GM12878 (cell line): ENCODE measurements at regions not wholly inside any gene's neighbourhood (a gene's known extent, or its start where the extent isn't known, plus 50 kb on each side); places are given as distances from the start of the nearest gene placed in this dataset.

ENCODE experiments used
- ATAC-seq: fragments of 200-7000 bp; cut with Tn5 transposase; 3 replicates; pipeline ENCODE4 v1.9.1; 2020; ENCODE audit warnings: mild to moderate bottlenecking, moderate library complexity
- BruUV-seq: library from RNA; stranded (reverse); fragments of 400-500 nt; replicated peaks from 2 replicates; lab custom pipeline; 2021; lab: Mats Ljungman, UMichigan
- CTCF ChIA-PET: fragments of 300-600 bp; sonication (Branson Sonifier 250); formaldehyde crosslinking; extraction: SDS; loops from one replicate; lab custom pipeline; 2021; ENCODE audit warnings: inconsistent platforms; lab: Yijun Ruan, JAX
- POLR2A ChIA-PET: fragments of 350-600 bp; formaldehyde crosslinking; extraction: SDS; loops from one replicate; lab custom pipeline; 2021; ENCODE audit warnings: inconsistent platforms; lab: Charles Lee
- RAD21 ChIA-PET: fragments of 300-600 bp; sonication (Branson Sonifier 250); formaldehyde crosslinking; loops from one replicate; lab custom pipeline; 2023; ENCODE audit warnings: antibody characterized with exemption; ENCODE audit not compliant: unreplicated experiment; lab: Charles Lee
- SMC1A ChIA-PET: fragments of 300-600 bp; sonication (Branson Sonifier 250); formaldehyde crosslinking; loops from one replicate; lab custom pipeline; 2023; ENCODE audit not compliant: unreplicated experiment, uncharacterized antibody; lab: Charles Lee
- DNase-seq: peaks from one replicate; pipeline ENCODE4 v3.0.0-alpha.2; 2011; ENCODE audit warnings: low read depth, low spot score
- FAIRE-seq: peaks from 3 replicates; lab custom pipeline; 2011; peaks lifted over from hg19 to GRCh38; lab: Jason Lieb, UNC
- H2AFZ ChIP-seq: 2 replicates; pipeline ENCODE4 v1.6.0; 2011; ENCODE audit warnings: low read depth, low read length, control low read depth; ENCODE audit not compliant: control insufficient read depth
- H3K27ac ChIP-seq: 2 replicates; pipeline ENCODE4 v1.5.1; 2011; ENCODE audit warnings: control low read depth; ENCODE audit not compliant: control insufficient read depth, insufficient read depth
- H3K27me3 ChIP-seq, 2 experiments: replicated peaks in 1 of 2; 2 replicates each; pipeline versions ENCODE4 v1.6.0 to v1.6.1; 2011; ENCODE audit warnings: low read length in 1 of 2; ENCODE audit not compliant: control insufficient read depth in 2 of 2, insufficient read depth in 2 of 2
- H3K36me3 ChIP-seq, 2 experiments: 2 replicates each; pipeline ENCODE4 v1.5.1; 2011; ENCODE audit warnings: low read length in 1 of 2; ENCODE audit not compliant: control insufficient read depth in 2 of 2, insufficient read depth in 2 of 2
- H3K4me1 ChIP-seq: 2 replicates; pipeline ENCODE4 v1.6.1; 2011; ENCODE audit warnings: mild to moderate bottlenecking, low read length, moderate library complexity, mixed read lengths; ENCODE audit not compliant: control insufficient read depth, insufficient read depth
- H3K4me2 ChIP-seq: 2 replicates; pipeline ENCODE4 v1.6.0; 2011; ENCODE audit warnings: control low read depth; ENCODE audit not compliant: control insufficient read depth, insufficient read depth
- H3K4me3 ChIP-seq: fragments of 200-600 bp; sonication (generic); 2 replicates; pipeline ENCODE4 v1.5.1; 2016
- H3K79me2 ChIP-seq: 2 replicates; pipeline ENCODE4 v1.6.0; 2011; ENCODE audit warnings: low read length; ENCODE audit not compliant: control insufficient read depth, insufficient read depth
- H3K9ac ChIP-seq: 2 replicates; pipeline ENCODE4 v1.8.0; 2011; ENCODE audit warnings: low read length, control low read depth, mixed read lengths; ENCODE audit not compliant: control insufficient read depth, insufficient read depth
- H3K9me3 ChIP-seq: replicated peaks from 3 replicates; pipeline ENCODE4 v1.5.1; 2011; ENCODE audit warnings: mild to moderate bottlenecking, low read length; ENCODE audit not compliant: control insufficient read depth, insufficient read depth
- H4K20me1 ChIP-seq: 2 replicates; pipeline ENCODE4 v1.6.0; 2011; ENCODE audit not compliant: control insufficient read depth, insufficient read depth
- ATF7 ChIP-seq: fragments of 450-650 bp; IDR thresholded peaks from 2 replicates; pipeline ENCODE4 v1.6.1; 2016; ENCODE audit warnings: low read depth, mild to moderate bottlenecking
- BCL11A ChIP-seq: IDR thresholded peaks from 2 replicates; pipeline ENCODE4 v1.6.1; 2011; ENCODE audit warnings: low read depth, low read length
- E2F4 ChIP-seq: IDR thresholded peaks from 2 replicates; pipeline ENCODE4 v1.6.1; 2012; ENCODE audit warnings: low read depth, low read length, improper control_type of control experiment
- HCFC1 ChIP-seq: fragments of 150-350 bp; IDR thresholded peaks from 2 replicates; pipeline ENCODE4 v1.6.1; 2014; ENCODE audit warnings: low read length
- MLLT1 ChIP-seq: fragments of 450-650 bp; IDR thresholded peaks from 2 replicates; pipeline ENCODE4 v1.6.1; 2016; ENCODE audit warnings: mild to moderate bottlenecking
- MYC ChIP-seq: IDR thresholded peaks from 2 replicates; pipeline ENCODE4 v1.6.1; 2011; ENCODE audit warnings: mild to moderate bottlenecking, low read length, moderate library complexity, inconsistent platforms; ENCODE audit not compliant: insufficient read depth, insufficient replicate concordance, insufficient read length, severe bottlenecking
- POLR2A ChIP-seq: IDR thresholded peaks from 2 replicates; pipeline ENCODE4 v1.6.1; 2011; ENCODE audit warnings: low read depth, mild to moderate bottlenecking, low read length
- POU2F2 ChIP-seq: IDR thresholded peaks from 3 replicates; pipeline ENCODE4 v1.6.1; 2011; ENCODE audit warnings: low read depth, mild to moderate bottlenecking, low read length, borderline replicate concordance
- STAT1 ChIP-seq: fragments of 450-650 bp; conservative IDR thresholded peaks from 2 replicates; pipeline ENCODE4 v1.6.1; 2014; ENCODE audit warnings: antibody characterized with exemption, mild to moderate bottlenecking
- TCF12 ChIP-seq: IDR thresholded peaks from 2 replicates; pipeline ENCODE4 v1.6.1; 2011; ENCODE audit warnings: low read depth, mild to moderate bottlenecking, low read length
- USF1 ChIP-seq: IDR thresholded peaks from 2 replicates; pipeline ENCODE4 v1.6.1; 2011; ENCODE audit warnings: borderline replicate concordance, low read depth, mild to moderate bottlenecking, moderate library complexity, mixed read lengths, low read length; ENCODE audit not compliant: insufficient read depth; ENCODE audit errors: extremely low read length
- YBX1 ChIP-seq: fragments of 450-650 bp; IDR thresholded peaks from 2 replicates; pipeline ENCODE4 v1.6.1; 2016; ENCODE audit warnings: antibody characterized with exemption
- WGBS: methylation state at CpG from one replicate; pipeline ENCODE4 v1.1.6; 2016; ENCODE audit warnings: low lambda C conversion rate; ENCODE audit not compliant: insufficient replicate concordance, insufficient coverage; ENCODE audit errors: missing lambda C conversion rate; 5-methylcytosine and 5-hydroxymethylcytosine counted together
- in situ Hi-C: fragments of 300-500 bp; cut with MboI; formaldehyde crosslinking; loops from 9 replicates; pipeline ENCODE4 v1.14.3; 2018; ENCODE audit warnings: mixed read lengths
- intact Hi-C: fragments of 100-400 bp; cut with micrococcal nuclease; formaldehyde crosslinking; loops from one replicate; pipeline ENCODE4 v1.14.2; 2022; ENCODE audit not compliant: unreplicated experiment
- TF ChIP-seq, protein P1 (sequence below): IDR thresholded peaks from 2 replicates; pipeline ENCODE4 v1.6.1; 2012; ENCODE audit warnings: low read length, inconsistent platforms
- TF ChIP-seq, protein P2 (sequence below): IDR thresholded peaks from 2 replicates; pipeline ENCODE4 v1.6.1; 2011; ENCODE audit warnings: low read depth, low read length, improper control_type of control experiment, borderline replicate concordance
- TF ChIP-seq, protein P3 (sequence below): fragments of 450-650 bp; IDR thresholded peaks from 2 replicates; pipeline ENCODE4 v1.6.1; 2017; ENCODE audit warnings: mild to moderate bottlenecking

DNA sequence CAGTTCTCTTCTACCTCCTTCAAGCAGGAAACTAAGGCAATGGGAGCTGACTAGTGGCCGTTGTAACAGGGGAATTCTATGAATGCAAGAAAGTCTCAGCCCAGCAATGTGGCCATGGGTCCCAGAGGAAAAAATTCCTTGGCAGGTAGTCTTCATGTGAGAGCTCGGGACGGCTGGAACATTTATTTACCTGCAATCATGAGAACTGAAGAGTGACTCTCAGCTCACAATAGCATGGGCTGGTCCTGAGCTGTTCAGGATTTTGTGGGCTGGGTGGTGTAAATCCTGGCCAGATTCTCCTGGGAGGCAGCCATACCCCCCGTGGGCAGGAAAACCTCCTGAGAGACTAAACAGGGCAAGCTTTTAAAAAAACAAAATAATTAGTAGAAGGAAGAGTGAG lies 330.3 kb upstream of the CTNNB1 start:
- RAD21 ChIA-PET: interaction anchor here (0.6 kb wide), 1 partner anchor 225 kb away, joined by 3 read pairs; no protein-coding TSS in a partner anchor
- no peak overlapping the region for H3K27ac ChIP-seq
- H3K4me2 ChIP-seq: no peak overlapping the region
- intact Hi-C loops: no loop called here
- SMC1A ChIA-PET: no interaction called here
- 6% methylated on average over 4 of the region's 4 CpGs for WGBS
- TF ChIP-seq MLLT1: no peak
- TF ChIP-seq BCL11A: no peak
- TF ChIP-seq YBX1: no peak
- no peak for TF ChIP-seq STAT1
- TF ChIP-seq ATF7: no peak
- TF ChIP-seq, protein P1, sequence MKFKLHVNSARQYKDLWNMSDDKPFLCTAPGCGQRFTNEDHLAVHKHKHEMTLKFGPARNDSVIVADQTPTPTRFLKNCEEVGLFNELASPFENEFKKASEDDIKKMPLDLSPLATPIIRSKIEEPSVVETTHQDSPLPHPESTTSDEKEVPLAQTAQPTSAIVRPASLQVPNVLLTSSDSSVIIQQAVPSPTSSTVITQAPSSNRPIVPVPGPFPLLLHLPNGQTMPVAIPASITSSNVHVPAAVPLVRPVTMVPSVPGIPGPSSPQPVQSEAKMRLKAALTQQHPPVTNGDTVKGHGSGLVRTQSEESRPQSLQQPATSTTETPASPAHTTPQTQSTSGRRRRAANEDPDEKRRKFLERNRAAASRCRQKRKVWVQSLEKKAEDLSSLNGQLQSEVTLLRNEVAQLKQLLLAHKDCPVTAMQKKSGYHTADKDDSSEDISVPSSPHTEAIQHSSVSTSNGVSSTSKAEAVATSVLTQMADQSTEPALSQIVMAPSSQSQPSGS: no peak
- TF ChIP-seq TCF12: no peak
- no peak for TF ChIP-seq USF1
- TF ChIP-seq, protein P2, sequence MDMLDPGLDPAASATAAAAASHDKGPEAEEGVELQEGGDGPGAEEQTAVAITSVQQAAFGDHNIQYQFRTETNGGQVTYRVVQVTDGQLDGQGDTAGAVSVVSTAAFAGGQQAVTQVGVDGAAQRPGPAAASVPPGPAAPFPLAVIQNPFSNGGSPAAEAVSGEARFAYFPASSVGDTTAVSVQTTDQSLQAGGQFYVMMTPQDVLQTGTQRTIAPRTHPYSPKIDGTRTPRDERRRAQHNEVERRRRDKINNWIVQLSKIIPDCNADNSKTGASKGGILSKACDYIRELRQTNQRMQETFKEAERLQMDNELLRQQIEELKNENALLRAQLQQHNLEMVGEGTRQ: no peak
- TF ChIP-seq E2F4: no peak
- TF ChIP-seq POU2F2: no peak
- TF ChIP-seq POLR2A: no peak
- TF ChIP-seq, protein P3, sequence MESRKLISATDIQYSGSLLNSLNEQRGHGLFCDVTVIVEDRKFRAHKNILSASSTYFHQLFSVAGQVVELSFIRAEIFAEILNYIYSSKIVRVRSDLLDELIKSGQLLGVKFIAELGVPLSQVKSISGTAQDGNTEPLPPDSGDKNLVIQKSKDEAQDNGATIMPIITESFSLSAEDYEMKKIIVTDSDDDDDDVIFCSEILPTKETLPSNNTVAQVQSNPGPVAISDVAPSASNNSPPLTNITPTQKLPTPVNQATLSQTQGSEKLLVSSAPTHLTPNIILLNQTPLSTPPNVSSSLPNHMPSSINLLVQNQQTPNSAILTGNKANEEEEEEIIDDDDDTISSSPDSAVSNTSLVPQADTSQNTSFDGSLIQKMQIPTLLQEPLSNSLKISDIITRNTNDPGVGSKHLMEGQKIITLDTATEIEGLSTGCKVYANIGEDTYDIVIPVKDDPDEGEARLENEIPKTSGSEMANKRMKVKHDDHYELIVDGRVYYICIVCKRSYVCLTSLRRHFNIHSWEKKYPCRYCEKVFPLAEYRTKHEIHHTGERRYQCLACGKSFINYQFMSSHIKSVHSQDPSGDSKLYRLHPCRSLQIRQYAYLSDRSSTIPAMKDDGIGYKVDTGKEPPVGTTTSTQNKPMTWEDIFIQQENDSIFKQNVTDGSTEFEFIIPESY: no peak
- TF ChIP-seq MYC: no peak
- TF ChIP-seq HCFC1: no peak
- POLR2A ChIA-PET: no interaction called here
- no peaks in the 10 kb centered on the region for H3K4me1 ChIP-seq
- H3K4me3 ChIP-seq: no peak overlapping the region
- no TSS peak for BruUV-seq
- H3K9me3 ChIP-seq: no peaks in the 10 kb centered on the region; the same call in 2 of the 3 replicates
- no peak overlapping the region for H3K9ac ChIP-seq
- H3K36me3 ChIP-seq: no peaks in the 10 kb centered on the region
- H4K20me1 ChIP-seq: no peaks in the 10 kb centered on the region
- H3K79me2 ChIP-seq: no peaks in the 10 kb centered on the region
- H3K27me3 ChIP-seq: no peaks in the 10 kb centered on the region
- CTCF ChIA-PET: no interaction called here
- no peak for FAIRE-seq
- no peak overlapping the region for H2AFZ ChIP-seq
- no peak for DNase-seq
- no peak for ATAC-seq
- in situ Hi-C loops: no loop called here
